Activated CD4-positive, alpha-beta T cell treated with anti-CD3 and anti-CD28 coated beads, Interleukin-2, amount 50 U/mL, for 48 hours (primary cell): ENCODE measurements at regions not wholly inside any gene's neighbourhood (a gene's known extent, or its start where the extent isn't known, plus 50 kb on each side); places are given as distances from the start of the nearest gene placed in this dataset.

Source experiments
- DNase-seq, 2 experiments: peaks; one replicate each; pipeline ENCODE4 v3.0.0-alpha.2; 2020

GRCh38 chr1:109826446-109826845 is 62.7 kb upstream of the EPS8L3 start:
- no peak for DNase-seq

- no peak for DNase-seq
Observed at GRCh38 chr1:109824349-109825115, 60.8 kb upstream of the EPS8L3 start.

- no peak for DNase-seq
Observed at GRCh38 chr1:109823543-109824348, 60.0 kb upstream of the EPS8L3 start.

- no peak for DNase-seq
Observed at GRCh38 chr1:109822749-109823542, 59.2 kb upstream of the EPS8L3 start.

DNA sequence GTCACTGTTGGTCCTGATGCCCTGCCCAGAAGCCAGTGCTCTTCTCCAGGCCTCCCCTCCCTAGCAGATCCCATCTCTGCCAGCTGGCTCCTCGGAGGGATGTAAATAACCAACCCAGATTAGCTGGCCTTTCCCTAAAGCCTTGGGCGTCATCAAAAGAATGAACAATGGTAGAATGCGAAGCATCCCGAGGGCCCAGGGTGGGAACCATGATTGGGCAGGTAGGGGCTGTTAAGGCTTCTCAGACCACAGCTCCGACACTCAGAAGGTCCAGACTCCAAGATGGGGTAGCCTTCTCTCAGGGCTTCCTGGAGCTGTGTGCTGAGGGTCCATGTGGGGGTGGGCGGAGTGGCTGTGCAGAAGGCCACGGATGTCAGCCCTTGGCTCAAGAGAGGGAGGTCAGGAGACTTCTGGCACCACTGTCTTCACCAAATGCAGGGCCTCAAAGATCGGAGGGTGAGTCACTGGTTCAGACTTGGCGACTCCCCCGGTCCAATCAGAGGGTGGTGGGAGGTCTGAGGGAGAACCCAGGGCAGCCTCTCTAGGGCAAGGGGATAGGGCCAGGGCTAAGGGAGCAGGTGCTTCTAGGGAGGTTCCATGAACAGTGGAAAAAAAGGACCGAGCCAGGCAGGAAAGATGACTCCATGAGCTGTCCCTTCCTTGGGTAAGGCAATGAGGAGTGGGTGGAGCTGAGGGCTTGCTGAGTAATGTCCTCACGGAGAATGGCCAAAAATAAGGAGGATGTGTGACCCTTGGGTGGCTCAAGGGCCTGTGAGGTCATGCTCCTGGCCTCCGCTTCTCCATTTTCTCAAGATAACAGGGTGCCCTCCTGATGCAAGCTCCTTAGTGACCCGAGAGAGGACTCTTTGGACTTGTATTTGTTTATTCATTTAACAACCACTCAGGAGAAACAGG is 58.4 kb upstream of the EPS8L3 start:
- no peak for DNase-seq

DNA sequence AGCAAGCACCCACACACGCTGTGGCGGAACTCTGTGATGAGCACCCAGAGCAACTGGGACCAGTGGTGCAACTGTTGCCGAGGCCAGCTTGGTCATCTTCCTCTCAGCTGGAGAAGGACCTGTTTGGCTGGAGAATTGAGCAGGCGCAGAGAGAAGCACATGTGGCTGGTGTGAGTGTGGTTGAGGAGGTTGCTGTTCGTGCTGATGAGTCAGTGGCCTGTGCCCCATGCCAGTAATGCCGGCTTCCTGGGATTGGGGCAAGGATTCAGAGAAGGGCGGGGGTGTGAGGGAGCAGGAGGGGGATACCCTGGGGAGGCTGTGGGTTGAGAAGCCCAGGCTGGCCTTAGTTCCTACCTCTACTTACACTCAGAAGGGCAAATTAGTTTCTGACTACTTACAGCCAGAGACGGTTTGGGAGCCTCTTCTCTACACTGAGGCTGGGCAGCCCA is 57.5 kb upstream of the EPS8L3 start:
- peak; percentile 50 to 62 for DNase-seq

DNA sequence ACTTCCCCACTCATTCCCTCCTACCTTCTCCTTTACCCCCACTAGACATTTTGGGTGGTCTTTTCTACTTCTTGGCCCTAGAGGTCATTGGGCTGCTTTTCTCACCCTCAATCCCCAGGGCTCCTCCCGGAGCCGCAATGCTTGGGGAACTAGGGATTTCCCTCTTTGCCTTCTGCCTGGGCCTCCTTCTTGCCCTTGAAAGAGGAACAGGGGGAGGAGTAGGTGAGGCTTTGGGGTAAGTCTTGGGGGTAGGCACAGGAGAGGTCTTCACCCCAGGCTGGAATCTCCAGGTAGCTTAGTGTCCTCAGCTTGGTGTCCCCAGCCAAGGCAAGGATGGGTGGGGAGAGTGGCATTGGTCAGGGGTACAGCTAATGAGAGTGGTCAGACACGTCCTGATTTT is 56.2 kb upstream of the EPS8L3 start:
- no peak for DNase-seq

- no peak for DNase-seq
Observed at GRCh38 chr1:109818988-109819764, 55.5 kb upstream of the EPS8L3 start.

- no peak for DNase-seq
Observed at GRCh38 chr1:109818271-109818987, 54.7 kb upstream of the EPS8L3 start.

- DNase-seq = no peak
Observed at GRCh38 chr1:109817881-109818270, 54.2 kb upstream of the EPS8L3 start.

DNA sequence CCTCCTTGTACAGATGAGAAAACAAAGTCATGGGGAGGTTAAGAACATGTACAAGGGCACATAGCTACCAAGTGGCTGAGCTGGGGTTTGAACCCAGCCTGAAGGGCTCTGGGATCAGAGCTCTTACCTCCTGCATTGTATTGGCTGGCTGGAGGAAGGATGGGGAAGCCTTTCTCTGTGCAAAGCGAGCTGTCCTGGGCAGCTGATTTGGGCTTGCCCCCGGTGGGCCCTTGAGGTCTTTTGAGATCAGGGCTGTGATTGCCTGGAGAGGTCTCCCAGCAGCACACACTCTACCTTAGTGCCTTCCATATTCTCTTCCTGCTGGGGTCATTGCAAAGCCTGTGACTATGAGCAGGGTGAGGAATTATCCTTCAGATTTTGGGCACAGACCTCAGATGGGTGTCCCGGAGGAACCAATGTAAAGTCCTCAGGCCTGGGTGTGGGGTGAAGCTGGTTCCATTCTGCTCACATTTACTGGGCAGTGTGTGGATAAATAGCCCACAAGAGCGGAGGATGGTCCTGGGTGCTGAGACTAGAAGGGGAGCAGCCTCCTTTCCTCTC is 53.3 kb upstream of the EPS8L3 start:
- no peak for DNase-seq

DNA sequence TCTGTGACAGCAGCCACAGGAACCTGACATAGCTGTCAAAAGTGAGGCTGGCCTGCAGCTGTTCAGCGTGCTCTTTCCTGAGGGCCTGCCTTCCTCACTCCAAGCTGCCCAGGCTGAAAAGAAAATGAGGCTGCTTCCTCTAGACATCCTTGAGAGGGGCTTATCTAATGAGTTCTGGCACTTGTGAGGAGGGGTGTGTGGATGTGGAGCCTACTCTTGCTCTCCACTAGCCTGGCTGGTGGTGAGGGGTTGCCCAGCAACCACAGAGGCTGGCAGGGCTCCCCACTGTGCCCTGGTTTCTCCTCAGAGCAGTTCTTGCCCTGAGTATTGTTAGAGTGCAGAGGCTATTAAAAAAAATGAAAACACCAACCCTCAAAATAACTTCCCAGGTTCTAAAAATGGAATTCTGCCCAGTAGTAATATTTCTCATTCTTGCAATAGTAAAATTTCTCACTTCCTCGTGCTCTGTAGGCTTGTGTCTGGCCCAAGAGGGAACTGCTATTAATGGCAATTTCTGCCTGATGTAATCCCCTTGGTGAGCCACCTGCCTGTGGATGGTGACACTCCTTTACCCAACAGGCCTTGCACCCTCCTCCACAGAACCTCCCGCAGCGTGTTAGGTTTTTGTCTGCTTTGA is 52.6 kb upstream of the EPS8L3 start:
- DNase-seq = no peak

GRCh38 chr1:109815809-109816174 is 52.1 kb upstream of the EPS8L3 start:
- DNase-seq = no peak

DNA sequence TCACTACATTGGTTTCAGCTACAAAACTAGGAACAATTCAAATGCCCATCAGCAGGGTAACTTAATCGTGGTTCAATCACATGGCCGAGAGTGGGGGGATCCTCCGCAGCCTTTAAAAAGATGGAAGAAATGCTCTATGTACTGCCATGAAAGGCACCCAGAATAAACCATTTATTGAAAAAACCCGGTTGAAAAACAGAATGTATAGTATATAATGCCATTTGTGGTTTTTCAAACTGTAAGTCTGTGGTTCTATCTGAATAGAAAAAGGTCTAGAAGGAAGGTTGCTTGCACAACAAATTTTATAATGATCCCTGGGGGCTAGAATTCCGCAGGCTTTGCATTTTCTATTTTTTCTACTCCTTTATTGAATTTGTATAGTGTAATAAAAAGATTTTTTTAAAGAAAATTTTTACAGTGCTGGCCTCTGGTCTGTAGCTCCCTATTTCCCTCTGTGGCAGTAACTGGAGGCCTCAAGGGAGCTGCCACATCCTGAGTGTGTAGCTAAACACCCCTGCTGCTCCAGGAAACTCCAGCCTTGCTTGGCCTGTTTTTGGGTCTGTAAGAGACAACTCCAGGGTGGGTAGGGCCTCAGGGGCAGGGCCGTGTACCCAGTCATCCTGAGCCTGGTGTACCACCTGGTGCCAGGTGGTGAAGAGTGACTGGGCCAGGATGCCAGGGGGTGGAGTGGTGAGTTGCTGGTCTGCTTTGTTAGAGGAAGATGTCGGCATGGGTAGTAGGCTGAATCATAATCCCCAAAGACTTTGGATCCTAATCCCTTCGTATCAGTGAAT is 51.5 kb upstream of the EPS8L3 start:
- DNase-seq = no peak

DNA sequence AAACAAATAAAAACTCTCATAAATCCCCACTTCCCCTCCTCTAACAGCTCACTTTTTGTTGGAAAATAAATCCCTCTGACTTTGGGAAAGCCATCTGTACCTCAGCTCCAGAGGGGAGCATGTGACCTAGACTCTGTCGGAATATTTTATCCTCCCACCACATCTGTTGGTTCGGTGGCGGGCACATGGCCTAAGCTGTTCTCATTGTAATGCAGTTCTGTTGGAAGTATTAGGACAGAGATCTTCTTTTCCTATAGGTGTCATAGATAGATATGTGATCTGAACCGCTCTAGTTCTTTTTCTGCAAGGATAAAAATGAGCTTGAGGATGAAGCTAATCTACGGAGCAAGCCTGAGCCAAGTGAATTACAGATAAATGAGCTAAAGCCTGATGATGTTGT is 50.5 kb upstream of the EPS8L3 start:
- no peak for DNase-seq
